ENCODE measurements at regions not wholly inside any gene's neighbourhood (a gene's known extent, or its start where the extent isn't known, plus 50 kb on each side); places are given as distances from the start of the nearest gene placed in this dataset.

DNA sequence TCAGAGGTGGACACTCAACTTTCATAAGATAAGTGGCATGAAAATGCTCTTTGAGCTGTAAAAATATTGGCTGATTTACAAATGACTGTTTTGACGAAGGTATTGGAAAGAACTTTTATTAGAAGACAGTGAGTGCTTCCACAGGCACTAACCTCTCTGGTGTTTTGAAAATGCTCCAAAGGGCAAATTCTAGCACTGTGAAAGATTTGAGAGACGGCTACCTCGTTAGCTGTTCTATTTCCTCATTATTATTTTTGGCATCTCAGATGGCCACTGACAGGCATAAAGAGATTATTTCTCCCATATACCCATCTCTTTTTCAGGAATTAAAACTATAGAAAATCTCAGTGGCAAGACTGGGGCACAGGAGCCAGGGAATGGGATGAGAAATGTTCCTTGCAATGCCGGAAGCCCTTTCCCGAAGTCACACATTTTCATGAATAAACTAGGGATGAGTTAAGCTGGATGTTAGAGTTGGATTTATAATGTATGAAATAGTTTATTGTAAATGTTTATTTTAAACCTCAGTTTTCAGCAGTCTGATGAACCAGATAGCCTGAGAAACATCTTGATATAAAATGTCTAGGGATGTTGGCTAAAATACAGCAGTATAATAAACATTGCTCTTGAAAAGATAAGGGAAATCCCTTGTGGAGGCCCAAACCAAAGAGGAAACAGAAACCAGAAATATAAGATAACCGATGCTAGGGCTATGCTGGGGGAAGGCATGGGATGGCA is 175.7 kb downstream of the ASB1 start:
- TF ChIP-seq, protein P1, sequence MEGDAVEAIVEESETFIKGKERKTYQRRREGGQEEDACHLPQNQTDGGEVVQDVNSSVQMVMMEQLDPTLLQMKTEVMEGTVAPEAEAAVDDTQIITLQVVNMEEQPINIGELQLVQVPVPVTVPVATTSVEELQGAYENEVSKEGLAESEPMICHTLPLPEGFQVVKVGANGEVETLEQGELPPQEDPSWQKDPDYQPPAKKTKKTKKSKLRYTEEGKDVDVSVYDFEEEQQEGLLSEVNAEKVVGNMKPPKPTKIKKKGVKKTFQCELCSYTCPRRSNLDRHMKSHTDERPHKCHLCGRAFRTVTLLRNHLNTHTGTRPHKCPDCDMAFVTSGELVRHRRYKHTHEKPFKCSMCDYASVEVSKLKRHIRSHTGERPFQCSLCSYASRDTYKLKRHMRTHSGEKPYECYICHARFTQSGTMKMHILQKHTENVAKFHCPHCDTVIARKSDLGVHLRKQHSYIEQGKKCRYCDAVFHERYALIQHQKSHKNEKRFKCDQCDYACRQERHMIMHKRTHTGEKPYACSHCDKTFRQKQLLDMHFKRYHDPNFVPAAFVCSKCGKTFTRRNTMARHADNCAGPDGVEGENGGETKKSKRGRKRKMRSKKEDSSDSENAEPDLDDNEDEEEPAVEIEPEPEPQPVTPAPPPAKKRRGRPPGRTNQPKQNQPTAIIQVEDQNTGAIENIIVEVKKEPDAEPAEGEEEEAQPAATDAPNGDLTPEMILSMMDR (IDR thresholded peaks at IDR 0.05; ENCODE audit: low read depth, low read length) = no peak
- DNase-seq (ENCODE audit: low read depth in 2 of 2) = no peak
- no peak overlapping the region for H3K4me3 ChIP-seq (replicated peaks in 1 of 2; ENCODE audit: low read depth in 2 of 2, low read length in 2 of 2)

DNA sequence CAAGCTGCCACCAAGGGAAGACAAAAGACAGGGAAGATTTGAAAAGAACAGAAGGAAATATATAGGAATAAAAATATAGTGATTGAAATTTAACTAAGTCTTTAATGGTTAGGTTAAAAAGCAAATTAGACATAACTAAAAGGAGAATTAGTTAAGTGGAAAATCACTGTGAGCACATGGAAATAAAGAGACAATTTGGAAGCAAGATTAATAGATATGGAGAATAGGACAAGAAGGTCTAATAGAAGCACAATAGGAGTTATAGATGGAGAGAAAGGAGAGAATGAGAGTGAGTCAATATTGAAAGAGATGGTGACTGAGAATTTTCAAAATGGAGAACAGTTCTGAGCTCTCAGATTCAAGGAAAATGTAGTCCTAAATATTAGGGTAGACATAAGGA is 176.9 kb downstream of the ASB1 start:
- TF ChIP-seq, protein P1 (IDR thresholded peaks at IDR 0.05; ENCODE audit: low read depth, low read length) = no peak
- no peak for DNase-seq (ENCODE audit: low read depth in 2 of 2)

DNA sequence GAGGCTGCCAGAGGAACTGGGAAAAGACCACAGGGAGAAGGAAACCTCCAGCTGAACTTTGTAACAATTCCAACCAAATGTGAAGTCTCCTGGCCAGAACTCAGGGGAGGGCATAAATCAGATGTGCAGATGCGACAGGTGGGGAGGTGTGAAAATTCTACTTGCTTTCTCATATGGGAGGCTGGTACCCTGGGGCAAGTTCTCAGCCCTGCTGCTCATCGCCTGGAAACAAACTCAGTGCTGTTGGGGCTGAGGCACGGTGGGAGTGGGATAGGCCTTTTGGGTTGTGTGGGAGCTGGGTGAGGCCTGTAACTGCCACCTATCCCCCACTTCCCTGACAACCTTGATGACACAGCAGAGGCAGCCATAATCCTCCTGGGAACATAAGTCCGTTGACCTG is 179.6 kb downstream of the ASB1 start:
- no peak overlapping the region for H3K4me3 ChIP-seq (replicated peaks in 1 of 2; ENCODE audit: low read depth in 2 of 2, low read length in 2 of 2)
- TF ChIP-seq, protein P1 (IDR thresholded peaks at IDR 0.05; ENCODE audit: low read depth, low read length) = no peak
- no peak for DNase-seq (ENCODE audit: low read depth in 2 of 2)

More for the DNA sequence above, 176.9 kb downstream of the ASB1 start:
- H3K4me3 ChIP-seq (replicated peaks in 1 of 2; ENCODE audit: low read depth in 2 of 2, low read length in 2 of 2) = no peak overlapping the region

DNA sequence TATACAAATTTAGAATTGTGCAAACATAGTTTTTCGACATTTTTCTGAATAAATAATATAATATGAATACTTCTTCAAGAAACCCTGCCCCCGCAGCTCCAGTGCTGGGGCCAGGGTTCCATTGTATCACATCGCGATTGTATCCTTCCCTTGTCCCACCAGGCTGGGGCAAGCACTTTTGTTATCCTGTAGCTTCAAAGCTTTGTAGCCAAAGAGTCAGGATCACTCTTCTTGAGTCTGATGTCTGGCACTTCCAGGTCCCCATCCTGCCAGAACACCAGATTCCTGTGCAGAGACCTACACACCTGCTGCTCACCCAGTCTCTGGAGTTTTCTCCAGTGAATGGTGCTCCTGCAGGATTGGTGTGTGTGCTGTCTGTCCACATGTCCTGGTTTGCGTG is 186.9 kb downstream of the ASB1 start:
- TF ChIP-seq, protein P1 (IDR thresholded peaks at IDR 0.05; ENCODE audit: low read depth, low read length) = no peak
- H3K4me3 ChIP-seq (replicated peaks in 1 of 2; ENCODE audit: low read depth in 2 of 2, low read length in 2 of 2) = no peak overlapping the region
- DNase-seq (ENCODE audit: low read depth in 2 of 2) = no peak

DNA sequence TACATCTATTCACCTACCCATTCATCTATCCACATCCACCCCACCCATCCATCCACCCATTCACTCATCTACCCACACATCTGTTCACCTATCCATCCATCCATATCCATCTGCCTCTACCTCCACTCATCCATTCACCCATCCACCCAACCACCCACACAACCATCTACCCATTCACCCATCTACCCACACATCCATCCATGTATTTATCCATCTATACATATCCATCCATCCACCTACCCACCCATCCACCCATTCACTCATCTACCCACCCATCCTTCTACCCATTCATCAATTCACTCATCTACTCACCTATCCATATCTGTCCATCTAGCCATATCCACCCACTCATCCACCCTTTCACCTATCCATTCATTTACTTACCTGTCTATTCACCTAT is 187.6 kb downstream of the ASB1 start:
- TF ChIP-seq, protein P1 (IDR thresholded peaks at IDR 0.05; ENCODE audit: low read depth, low read length) = no peak
- no peak for DNase-seq (ENCODE audit: low read depth in 2 of 2)
- no peak overlapping the region for H3K4me3 ChIP-seq (replicated peaks in 1 of 2; ENCODE audit: low read depth in 2 of 2, low read length in 2 of 2)

DNA sequence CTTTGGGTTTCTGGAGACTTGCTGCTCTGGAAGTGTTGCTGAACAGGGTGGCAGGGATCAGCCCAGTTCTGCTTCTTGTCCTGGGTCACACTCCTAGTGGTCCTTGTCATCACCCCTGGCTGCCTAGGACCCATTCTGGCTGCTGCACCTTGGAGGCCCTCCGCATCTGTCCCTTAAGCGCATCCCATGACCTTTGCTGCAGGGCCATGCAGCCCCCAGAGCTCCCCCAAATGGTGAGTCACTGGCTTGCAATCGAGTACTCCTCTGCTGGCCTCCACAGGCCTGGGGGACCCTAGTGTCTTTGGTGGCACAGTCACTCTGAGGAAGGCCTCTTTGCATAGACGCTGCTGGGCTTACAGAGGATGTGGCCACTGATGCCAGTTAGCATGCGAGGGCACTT is 188.5 kb downstream of the ASB1 start:
- H3K4me3 ChIP-seq (replicated peaks in 1 of 2; ENCODE audit: low read depth in 2 of 2, low read length in 2 of 2) = no peak overlapping the region
- TF ChIP-seq, protein P1 (IDR thresholded peaks at IDR 0.05; ENCODE audit: low read depth, low read length) = no peak
- no peak for DNase-seq (ENCODE audit: low read depth in 2 of 2)

DNA sequence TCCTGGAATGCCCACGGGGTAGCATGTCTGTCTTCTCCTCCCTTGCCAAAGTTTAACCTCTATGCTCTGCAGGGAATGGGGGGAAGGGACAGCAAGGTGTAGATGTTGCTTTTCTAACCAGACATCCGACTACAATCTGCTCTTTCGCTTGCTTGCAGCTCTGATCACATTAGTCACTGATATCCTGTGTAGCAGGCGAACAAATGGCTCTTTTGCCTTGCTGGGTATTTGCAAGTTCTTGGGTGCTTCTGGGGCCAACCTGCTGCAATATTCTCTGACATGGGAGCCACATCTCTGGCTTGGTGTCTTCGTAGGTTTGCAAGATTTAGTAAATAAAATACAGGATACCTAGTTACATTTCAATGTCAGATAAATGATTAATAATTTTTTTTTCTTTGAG is 190.0 kb downstream of the ASB1 start:
- TF ChIP-seq, protein P1 (IDR thresholded peaks at IDR 0.05; ENCODE audit: low read depth, low read length) = no peak
- H3K4me3 ChIP-seq (replicated peaks in 1 of 2; ENCODE audit: low read depth in 2 of 2, low read length in 2 of 2) = no peak overlapping the region
- DNase-seq (ENCODE audit: low read depth in 2 of 2) = no peak
